HG03108 (cell line): ENCODE measurements at regions not wholly inside any gene's neighbourhood (a gene's known extent, or its start where the extent isn't known, plus 50 kb on each side); places are given as distances from the start of the nearest gene placed in this dataset.
"Not testable (repeated sequence)": the region's sequence is repeated elsewhere in the genome, so short reads cannot be mapped to it uniquely, and the experiment has no call there.

Source experiments
- ATAC-seq: cut with Tn5 transposase; IDR thresholded peaks from one replicate; pipeline ENCODE4 v1.9.1; 2021; ENCODE audit warnings: moderate library complexity; ENCODE audit not compliant: unreplicated experiment

- no peak for ATAC-seq
These were observed 1206.3 kb downstream of the OTOL1 start for GRCh38 chr3:162702768-162703385.

GRCh38 chr3:162704238-162704637 lies 1207.6 kb downstream of the OTOL1 start:
- no peak for ATAC-seq

- ATAC-seq: no peak
These were observed 1208.3 kb downstream of the OTOL1 start for GRCh38 chr3:162704799-162705385.

- ATAC-seq: not testable (repeated sequence)
These were observed 1211.8 kb downstream of the OTOL1 start for GRCh38 chr3:162708394-162708793.

GRCh38 chr3:162708942-162709706 lies 1212.5 kb downstream of the OTOL1 start:
- not testable (repeated sequence) for ATAC-seq

- no peak for ATAC-seq
These were observed 1213.9 kb downstream of the OTOL1 start for GRCh38 chr3:162710332-162711112.

- ATAC-seq: not testable (repeated sequence)
These were observed 1220.5 kb downstream of the OTOL1 start for GRCh38 chr3:162717074-162717473.

- no peak for ATAC-seq
These were observed 1222.1 kb downstream of the OTOL1 start for GRCh38 chr3:162718697-162719096.

GRCh38 chr3:162719684-162720341 lies 1223.2 kb downstream of the OTOL1 start:
- ATAC-seq: no peak

GRCh38 chr3:162721736-162722135 lies 1225.1 kb downstream of the OTOL1 start:
- no peak for ATAC-seq

GRCh38 chr3:162722337-162722736 lies 1225.7 kb downstream of the OTOL1 start:
- no peak for ATAC-seq

- not testable (repeated sequence) for ATAC-seq
These were observed 1226.2 kb downstream of the OTOL1 start for GRCh38 chr3:162722796-162723195.

- ATAC-seq: no peak
These were observed 1233.1 kb downstream of the OTOL1 start for GRCh38 chr3:162729686-162730085.

- not testable (repeated sequence) for ATAC-seq
These were observed 1235.4 kb downstream of the OTOL1 start for GRCh38 chr3:162731961-162732360.

- ATAC-seq: no peak
These were observed 1242.2 kb downstream of the OTOL1 start for GRCh38 chr3:162738784-162739183.

GRCh38 chr3:162740941-162741596 lies 1244.5 kb downstream of the OTOL1 start:
- no peak for ATAC-seq

GRCh38 chr3:162742159-162742717 lies 1245.6 kb downstream of the OTOL1 start:
- no peak for ATAC-seq

- ATAC-seq: no peak
These were observed 1246.5 kb downstream of the OTOL1 start for GRCh38 chr3:162743091-162743490.

GRCh38 chr3:162760789-162761188 lies 1264.2 kb downstream of the OTOL1 start:
- ATAC-seq: no peak
